ENCODE measurements at regions not wholly inside any gene's neighbourhood (a gene's known extent, or its start where the extent isn't known, plus 50 kb on each side); places are given as distances from the start of the nearest gene placed in this dataset.

DNA sequence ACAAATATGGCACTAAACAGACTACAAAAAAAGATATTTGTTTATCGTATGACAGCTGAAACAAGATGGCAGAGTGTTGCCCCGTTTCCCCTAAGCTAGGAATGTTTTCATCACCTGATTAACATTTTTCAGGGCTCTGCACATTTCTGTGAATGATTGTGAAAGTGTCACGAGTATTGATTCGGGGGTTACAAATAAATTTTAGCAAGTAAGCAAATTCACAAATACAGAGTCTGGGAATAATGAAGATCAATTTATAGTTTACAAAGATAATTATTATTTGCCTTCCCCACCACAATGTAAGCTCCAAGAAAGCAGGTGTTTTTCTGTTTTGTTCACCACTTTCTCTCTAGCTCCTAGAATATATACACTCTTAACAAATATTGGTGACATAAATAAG lies 361.2 kb upstream of the ERCC4 start:
- TF ChIP-seq, protein P1, sequence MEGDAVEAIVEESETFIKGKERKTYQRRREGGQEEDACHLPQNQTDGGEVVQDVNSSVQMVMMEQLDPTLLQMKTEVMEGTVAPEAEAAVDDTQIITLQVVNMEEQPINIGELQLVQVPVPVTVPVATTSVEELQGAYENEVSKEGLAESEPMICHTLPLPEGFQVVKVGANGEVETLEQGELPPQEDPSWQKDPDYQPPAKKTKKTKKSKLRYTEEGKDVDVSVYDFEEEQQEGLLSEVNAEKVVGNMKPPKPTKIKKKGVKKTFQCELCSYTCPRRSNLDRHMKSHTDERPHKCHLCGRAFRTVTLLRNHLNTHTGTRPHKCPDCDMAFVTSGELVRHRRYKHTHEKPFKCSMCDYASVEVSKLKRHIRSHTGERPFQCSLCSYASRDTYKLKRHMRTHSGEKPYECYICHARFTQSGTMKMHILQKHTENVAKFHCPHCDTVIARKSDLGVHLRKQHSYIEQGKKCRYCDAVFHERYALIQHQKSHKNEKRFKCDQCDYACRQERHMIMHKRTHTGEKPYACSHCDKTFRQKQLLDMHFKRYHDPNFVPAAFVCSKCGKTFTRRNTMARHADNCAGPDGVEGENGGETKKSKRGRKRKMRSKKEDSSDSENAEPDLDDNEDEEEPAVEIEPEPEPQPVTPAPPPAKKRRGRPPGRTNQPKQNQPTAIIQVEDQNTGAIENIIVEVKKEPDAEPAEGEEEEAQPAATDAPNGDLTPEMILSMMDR (IDR thresholded peaks at IDR 0.05), result no peak
- TF ChIP-seq POLR2A (IDR thresholded peaks at IDR 0.05), result no peak
